ENCODE measurements at regions not wholly inside any gene's neighbourhood (a gene's known extent, or its start where the extent isn't known, plus 50 kb on each side); places are given as distances from the start of the nearest gene placed in this dataset.

GRCh38 chr4:125200556-125200955 lies 114.2 kb upstream of the FAT4 start:
- CTCF ChIA-PET: interaction anchor here (1.0 to 1.3 kb wide), 2 partner anchors 8 to 296 kb away, joined by 3 read pairs; no protein-coding TSS in a partner anchor
- no peak for DNase-seq (ENCODE audit: low read depth, low spot score)
- H3K9me1 ChIP-seq (replicated peaks; ENCODE audit: control insufficient read depth, extremely low read depth, insufficient read depth, low read length): no peaks in the 10 kb centered on the region
- no peaks in the 10 kb centered on the region for H3K79me2 ChIP-seq (ENCODE audit: control insufficient read depth, insufficient read depth, low read length)
- H3K9ac ChIP-seq (replicated peaks; ENCODE audit: extremely low read depth, insufficient read depth, low read length): no peak overlapping the region
- H3K36me3 ChIP-seq (ENCODE audit: control insufficient read depth in 2 of 2, extremely low read depth in 1 of 2, insufficient read depth in 2 of 2, low read length in 2 of 2): no peaks in the 10 kb centered on the region
- FAIRE-seq: no peak
- dilution Hi-C loops (cut with MboI; ENCODE audit: extremely low pct_ligation_motif_present, low sequenced_read_pairs) (no loop called here), intact Hi-C loops (cut with micrococcal nuclease) (no loop called here)
- no peaks in the 10 kb centered on the region for H3K27me3 ChIP-seq (ENCODE audit: control insufficient read depth in 2 of 2, insufficient read depth in 2 of 2, low read length in 2 of 2)
- no peak for TF ChIP-seq POLR2AphosphoS5 (IDR thresholded peaks at IDR 0.05; ENCODE audit: insufficient read depth, low read depth, low read length)
- TF ChIP-seq MYC (IDR thresholded peaks at IDR 0.05; ENCODE audit: low read depth, low read length): no peak
- no peak for TF ChIP-seq GATA2 (IDR thresholded peaks at IDR 0.05; ENCODE audit: insufficient read depth, insufficient read length, low read depth, low read length)
- TF ChIP-seq JUN (IDR thresholded peaks at IDR 0.05; ENCODE audit: borderline replicate concordance, insufficient read depth, insufficient read length, low read depth): no peak
- no peak for TF ChIP-seq CTCF (IDR thresholded peaks at IDR 0.05; ENCODE audit: extremely low read depth in 1 of 2, insufficient read depth in 1 of 2, low read depth in 1 of 2, low read length in 2 of 2)
- no peak for TF ChIP-seq EZH2 (IDR thresholded peaks at IDR 0.05; ENCODE audit: borderline replicate concordance, low read depth, low read length, severe bottlenecking)
- TF ChIP-seq FOS (IDR thresholded peaks at IDR 0.05; ENCODE audit: borderline replicate concordance, insufficient read depth, low read length): no peak
- no peak for TF ChIP-seq POLR2A (IDR thresholded peaks at IDR 0.05; ENCODE audit: low read depth, low read length)
- no peak for TF ChIP-seq MAX (IDR thresholded peaks at IDR 0.05; ENCODE audit: insufficient read depth, insufficient read length)
- no peak overlapping the region for H2AFZ ChIP-seq (ENCODE audit: low read depth, low read length)
- no peaks in the 10 kb centered on the region for H3K9me3 ChIP-seq (replicated peaks; ENCODE audit: control insufficient read depth, insufficient read depth, low read length)
- POLR2A ChIA-PET: no interaction called here
- H4K20me1 ChIP-seq (replicated peaks; ENCODE audit: control insufficient read depth, extremely low read depth, insufficient read depth, low read length): no peaks in the 10 kb centered on the region
- no TSS peak for BruUV-seq (replicated peaks)
- H3K27ac ChIP-seq (ENCODE audit: insufficient read depth, low read depth, low read length): no peak overlapping the region
- H3K4me1 ChIP-seq (ENCODE audit: control insufficient read depth, extremely low read depth, insufficient read depth, low read length): peaks cover 18% of the 10 kb centered on the region
- no peak overlapping the region for H3K4me2 ChIP-seq (ENCODE audit: insufficient read depth, low read length)
- H3K4me3 ChIP-seq (replicated peaks in 1 of 3; ENCODE audit: insufficient read depth in 1 of 3, low read depth in 1 of 3, low read length in 3 of 3): no peak overlapping the region
